Posterior vena cava (tissue), 2 donors: ENCODE measurements at regions not wholly inside any gene's neighbourhood (a gene's known extent, or its start where the extent isn't known, plus 50 kb on each side); places are given as distances from the start of the nearest gene placed in this dataset.

ENCODE experiments used
- DNase-seq: peaks from one replicate; pipeline ENCODE4 v3.0.0-alpha.2; 2020; ENCODE audit warnings: low spot score
- intact Hi-C, 2 donors: fragments of 100-400 bp; cut with DNase I; formaldehyde crosslinking; loops; one replicate each; pipeline versions ENCODE4 v1.14.1 to v1.14.2; 2022 to 2023
- donor health status: DM: yes; HTN: yes; CAD: no.
- donor health status: DM: yes; HTN: yes; CAD: no.

DNA sequence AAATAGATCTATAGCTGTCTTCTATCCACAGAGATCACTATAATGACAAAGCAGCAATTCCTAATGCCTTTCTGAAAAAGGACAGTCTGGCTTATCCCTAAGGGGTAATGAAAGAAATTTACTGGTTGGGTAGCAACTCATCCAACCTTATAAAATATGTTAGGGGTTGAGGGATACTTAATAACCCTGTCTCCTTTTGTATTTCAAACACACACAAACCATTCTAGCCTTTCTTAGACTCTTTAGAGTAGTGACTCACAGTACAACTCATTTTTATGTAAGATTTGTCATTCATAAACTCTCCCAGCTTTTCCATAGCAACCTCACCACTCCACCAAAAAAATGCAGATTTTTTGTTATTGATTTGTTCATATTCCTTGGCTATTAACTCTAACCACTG is 167.9 kb downstream of the FSCB start:
- intact Hi-C loops = no loop called here
- DNase-seq = no peak

DNA sequence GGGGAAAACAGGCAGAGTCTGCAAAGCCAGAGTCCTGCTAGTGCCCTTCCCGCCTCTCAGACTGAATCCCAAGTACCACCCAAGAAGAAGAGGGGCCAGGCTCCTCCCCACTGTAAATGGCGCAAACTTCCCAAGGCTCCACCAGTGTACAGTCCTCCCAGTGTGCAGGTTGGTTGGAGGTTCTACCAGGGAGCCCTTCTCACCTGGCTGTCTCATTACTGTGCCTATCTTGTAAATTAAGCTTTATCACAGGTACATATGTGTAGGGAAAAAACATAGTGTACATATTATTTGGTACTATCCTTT is 189.7 kb downstream of the FSCB start:
- intact Hi-C loops = no loop called here
- no peak for DNase-seq

DNA sequence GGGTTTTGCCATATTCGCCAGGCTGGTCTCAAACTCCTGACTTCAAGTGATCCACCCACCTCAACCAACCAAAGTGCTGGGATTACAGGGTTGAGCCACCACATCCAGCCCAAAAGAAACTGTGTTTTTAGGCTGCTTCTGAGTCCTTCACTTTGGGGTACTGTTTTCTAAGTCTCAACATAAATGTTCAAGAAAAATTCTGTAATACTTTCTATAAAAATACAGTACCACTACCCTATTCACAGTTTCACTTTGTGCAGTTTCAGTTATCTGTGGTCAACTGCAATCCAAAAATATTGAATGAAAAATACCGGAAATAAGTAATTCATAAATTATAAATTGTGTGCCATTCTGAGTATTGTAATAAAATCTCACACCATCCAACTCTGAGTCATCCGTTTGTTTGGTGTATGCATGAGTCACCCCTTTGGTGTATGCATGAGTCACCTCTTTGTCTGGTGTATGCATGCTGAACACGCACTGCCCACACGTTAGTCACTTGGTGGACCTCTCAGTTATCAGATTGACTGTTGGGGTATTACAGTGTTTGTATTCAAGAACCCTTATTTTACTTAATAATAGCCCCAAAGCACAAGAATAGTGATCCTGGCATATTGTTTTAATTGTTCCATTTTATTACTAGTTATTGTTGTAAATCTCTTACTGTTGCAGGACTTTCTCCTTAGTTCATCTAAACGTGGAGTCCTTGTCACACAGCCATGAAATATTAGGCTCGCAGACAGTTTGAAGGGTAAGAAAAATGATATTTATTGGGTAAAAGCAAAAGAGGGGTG is 190.2 kb downstream of the FSCB start:
- intact Hi-C loops = no loop called here
- DNase-seq = no peak

DNA sequence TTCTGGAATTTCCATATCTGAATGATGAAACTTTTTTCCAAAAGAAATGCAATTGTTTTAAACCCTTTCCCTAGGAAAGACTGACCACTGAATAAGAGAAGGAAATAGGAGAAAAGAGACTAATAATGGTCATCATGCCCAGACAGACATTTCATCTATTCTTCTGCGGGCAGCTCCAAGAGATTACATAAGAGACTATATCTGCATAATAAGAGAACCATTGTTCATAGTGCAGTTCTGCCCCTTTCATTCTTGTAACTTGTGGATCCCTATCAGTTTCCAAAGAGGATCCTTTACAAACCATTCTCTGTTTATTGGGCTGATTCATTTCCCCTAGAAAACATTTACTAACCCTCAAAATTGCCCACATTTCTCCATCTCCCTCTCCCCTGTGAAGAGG is 197.8 kb downstream of the FSCB start:
- intact Hi-C loops = no loop called here
- DNase-seq = no peak

DNA sequence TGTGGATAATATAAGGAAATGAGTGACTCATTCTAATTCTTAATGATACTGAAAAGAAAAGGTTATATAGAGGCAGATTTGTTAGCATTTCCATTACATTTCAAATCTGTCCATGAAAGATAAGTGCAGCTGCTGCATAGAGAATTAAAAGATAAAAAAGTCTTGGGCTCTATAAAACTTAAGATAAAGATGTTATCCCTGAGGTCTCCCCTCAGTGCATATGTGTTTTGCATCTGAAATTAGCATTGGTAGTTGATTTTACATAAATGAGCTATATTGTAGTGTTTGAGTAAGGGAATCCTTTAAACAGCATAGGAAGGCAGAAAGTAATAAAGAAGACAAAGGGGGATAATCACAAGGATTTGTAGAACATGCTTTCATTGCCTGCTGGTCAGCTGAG is 206.2 kb downstream of the FSCB start:
- intact Hi-C loops = no loop called here
- no peak for DNase-seq

DNA sequence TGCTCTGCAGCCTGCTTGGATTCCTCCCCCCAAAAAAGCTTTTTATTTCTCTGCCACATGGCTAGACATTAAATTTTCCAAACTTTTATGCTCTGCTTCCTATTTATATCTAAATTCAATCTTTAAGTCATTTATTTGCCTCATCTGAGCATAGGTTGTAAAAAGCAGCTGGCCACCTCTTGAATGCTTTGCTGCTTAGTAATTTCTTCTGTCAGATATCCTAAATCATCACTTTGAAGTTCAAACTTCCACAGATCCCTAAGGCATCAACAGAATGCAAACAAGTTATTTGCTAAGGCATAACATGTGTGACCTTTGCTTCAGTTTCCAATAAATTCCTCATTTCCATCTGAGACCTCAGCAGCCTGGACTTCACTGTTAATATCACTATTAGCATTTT is 209.6 kb downstream of the FSCB start:
- no peak for DNase-seq
- intact Hi-C loops = no loop called here

DNA sequence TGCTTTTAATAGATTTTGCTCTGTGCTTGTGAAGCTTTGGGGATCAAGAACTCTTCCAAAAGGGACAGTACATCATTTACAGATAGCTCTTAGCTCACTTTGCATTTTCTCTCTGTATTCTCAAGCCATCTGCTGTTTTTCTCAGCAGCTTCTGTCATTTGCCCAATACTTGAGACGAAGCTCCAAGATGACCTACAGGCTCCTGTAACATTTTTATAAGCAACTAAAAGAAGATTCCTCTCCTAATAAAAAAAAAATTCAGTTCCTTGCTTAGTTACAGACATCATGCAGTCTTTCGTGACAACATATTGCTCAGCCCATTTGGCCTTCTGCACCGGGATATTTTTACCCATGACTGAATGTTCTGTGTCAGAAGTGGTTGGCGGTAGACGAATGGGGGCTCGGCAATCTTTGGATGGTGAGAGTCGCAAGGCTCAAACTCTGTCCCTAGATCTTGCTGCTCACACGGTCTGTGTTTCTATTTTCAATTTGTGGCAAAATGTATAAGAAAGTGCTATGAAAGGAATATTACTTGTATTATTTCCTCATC is 215.6 kb downstream of the FSCB start:
- no peak for DNase-seq
- intact Hi-C loops = no loop called here

DNA sequence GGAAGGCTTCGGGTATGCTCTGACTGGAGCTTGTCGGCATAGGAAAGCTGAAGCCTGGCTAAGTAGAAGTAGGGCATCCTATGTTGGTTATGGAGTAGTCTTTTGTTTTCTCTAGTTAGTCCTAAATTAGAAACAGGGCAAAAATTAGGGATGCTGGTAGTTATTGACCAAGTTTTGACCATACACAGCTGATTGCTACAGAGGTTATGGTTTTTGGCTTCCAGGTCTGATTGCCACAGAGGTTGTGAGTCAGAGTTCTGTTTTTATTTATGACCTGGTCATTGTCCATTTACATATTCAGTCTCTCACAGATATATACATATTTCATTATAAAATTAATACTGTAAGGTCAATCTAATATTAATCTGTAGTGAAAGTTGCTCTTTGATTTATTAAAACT is 219.2 kb downstream of the FSCB start:
- intact Hi-C loops = no loop called here

DNA sequence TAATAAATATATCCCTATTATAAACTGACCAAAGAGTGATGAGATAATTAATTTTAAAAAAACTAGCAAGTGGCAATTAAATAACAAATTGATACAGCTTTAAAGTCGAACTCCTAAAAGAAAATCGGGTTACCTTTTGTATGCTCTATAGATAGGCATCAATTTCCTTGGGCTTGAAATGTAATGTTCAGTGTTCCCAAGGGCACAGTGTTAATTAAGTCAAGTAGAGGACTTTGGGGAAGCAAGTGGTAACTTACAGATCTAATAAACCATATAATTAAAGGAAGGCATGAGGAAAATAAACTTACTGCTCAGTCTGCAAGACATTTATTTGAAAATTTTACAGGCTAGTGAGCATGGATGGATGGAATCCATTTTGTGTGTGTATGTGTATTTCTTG is 220.9 kb downstream of the FSCB start:
- DNase-seq = no peak
- intact Hi-C loops = no loop called here

More for the DNA sequence above, 219.2 kb downstream of the FSCB start:
- DNase-seq = no peak

DNA sequence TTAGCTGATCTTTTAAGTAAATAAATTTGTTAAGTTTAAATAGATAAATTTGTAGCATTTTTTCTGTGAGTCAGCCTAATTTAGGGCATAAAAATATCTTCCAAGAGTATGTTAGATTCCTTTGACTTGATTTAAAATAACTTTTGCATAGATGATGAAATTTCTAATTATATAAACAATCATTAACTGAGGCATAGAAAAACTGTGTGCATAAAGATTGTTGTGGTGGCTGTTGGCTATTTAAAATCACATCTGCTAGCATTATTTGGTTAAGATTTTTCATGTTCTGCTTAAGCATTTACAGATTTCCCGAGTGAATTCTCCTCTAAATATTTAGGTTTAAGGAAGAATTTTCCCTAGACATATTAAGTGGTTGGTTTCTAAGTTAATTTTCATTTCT is 223.2 kb downstream of the FSCB start:
- intact Hi-C loops = no loop called here

DNA sequence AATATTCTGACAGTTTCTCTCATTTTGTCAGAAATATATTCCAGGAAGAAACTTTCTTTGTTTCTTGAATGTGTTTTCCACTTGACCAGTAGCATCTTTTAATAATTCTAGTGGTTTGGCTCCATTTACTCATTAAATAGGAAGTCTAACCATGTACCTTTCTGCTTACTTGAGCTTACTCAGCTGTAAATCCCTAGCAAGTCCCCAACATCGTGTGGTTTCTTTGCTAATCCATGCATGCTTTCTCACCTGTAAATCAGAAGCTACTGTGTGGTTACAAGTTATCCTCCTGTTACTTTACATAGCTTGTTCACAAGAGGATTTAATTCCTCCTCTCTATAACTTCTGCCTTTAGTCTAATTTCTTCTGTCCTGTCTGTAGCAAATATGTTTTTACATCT is 227.7 kb downstream of the FSCB start:
- intact Hi-C loops = no loop called here
- no peak for DNase-seq

More for the DNA sequence above, 223.2 kb downstream of the FSCB start:
- no peak for DNase-seq

DNA sequence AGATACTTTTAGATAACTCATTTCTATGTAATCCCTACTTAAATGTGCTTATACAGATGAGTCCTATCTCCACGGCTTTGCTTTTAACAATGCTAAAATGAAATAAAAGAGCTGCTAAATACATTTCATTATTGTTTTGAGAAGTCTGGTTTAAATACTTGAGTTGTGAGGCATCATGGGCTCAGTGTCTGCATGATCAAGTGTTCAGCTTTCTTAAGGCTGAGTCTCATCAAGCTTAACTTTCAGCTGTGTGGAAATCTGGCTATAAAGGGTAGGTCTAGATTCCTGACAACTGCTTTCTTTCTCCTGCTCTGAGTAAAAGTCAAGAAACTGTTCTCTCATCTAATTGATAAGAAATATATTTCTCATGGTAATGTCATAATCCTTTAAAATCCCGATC is 235.4 kb downstream of the FSCB start:
- no peak for DNase-seq
- intact Hi-C loops = no loop called here

DNA sequence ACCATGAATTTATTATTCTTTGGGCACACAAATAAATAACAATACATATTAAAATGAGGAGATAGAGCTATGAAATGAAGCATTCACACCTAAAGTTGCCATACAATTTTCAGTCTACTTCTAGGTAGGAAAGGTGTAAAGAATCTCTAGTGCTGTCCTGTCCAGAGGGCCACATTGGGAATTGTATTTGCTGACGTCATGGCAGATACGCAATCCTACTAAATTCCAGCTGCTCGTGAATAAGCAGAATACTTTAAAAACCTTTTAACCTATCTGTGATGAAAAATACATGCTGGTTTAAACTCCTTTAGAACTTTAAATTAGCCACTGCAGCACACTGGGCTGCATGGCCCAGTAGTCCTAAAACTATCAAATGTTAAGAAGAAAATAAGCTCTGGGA is 236.1 kb downstream of the FSCB start:
- intact Hi-C loops = no loop called here

DNA sequence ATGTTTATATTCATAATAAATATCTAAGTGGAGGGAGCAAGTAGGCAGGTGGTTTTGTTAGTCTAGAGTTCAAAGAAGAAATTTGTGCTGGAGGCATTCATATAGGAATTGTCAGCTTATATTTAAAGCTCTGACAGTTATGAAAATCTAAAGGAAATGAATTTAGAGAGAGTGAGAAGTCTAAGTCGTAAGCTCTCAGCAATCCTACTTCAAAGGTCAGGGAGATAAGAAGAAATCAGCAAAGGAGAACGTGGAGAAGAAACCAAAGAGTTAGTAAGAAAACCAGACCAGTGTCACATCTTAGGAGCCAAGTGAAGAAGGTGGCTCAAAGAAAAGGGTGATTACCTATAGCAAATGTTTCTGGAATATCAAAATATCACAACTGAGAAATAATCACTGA is 241.8 kb downstream of the FSCB start:
- intact Hi-C loops = no loop called here
- no peak for DNase-seq

More for the DNA sequence above, 236.1 kb downstream of the FSCB start:
- no peak for DNase-seq

DNA sequence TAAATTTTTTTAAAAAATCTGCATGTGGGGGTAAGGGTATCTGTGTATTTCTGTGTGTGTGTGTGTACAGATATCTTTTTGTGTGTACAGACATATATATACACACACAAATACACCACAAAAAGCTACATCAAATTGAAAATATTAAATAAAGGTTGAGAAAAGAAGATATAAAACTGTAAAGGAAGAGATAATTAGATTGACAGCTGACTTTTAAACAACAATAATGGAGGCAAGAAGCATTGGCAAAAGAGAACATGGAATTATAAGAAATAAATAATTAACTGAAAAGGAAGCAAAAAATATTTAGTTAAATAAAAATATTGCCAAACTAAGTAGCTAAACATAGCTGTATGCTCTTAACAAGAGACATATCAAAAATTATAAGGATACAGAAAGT is 291.4 kb downstream of the FSCB start:
- DNase-seq = no peak
- intact Hi-C loops = no loop called here

DNA sequence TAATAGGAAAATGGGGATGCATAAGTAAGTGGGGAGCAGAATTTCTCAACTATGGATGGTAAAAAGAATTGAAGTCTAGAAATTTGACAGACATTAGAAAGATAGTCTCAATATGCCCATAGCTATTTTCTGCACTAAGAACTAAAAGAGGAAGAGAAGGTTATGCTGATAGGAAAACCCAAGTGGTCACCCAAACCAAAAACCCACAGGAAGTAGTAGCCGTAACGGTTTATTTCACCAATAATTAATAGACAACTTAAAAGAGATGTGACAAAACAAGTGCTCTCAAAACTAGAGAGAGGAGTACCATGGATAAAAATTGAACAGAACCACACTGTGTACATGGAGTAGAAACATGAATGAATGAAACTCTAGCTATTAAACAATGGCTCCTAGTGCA is 295.4 kb downstream of the FSCB start:
- intact Hi-C loops = no loop called here
- DNase-seq = no peak

DNA sequence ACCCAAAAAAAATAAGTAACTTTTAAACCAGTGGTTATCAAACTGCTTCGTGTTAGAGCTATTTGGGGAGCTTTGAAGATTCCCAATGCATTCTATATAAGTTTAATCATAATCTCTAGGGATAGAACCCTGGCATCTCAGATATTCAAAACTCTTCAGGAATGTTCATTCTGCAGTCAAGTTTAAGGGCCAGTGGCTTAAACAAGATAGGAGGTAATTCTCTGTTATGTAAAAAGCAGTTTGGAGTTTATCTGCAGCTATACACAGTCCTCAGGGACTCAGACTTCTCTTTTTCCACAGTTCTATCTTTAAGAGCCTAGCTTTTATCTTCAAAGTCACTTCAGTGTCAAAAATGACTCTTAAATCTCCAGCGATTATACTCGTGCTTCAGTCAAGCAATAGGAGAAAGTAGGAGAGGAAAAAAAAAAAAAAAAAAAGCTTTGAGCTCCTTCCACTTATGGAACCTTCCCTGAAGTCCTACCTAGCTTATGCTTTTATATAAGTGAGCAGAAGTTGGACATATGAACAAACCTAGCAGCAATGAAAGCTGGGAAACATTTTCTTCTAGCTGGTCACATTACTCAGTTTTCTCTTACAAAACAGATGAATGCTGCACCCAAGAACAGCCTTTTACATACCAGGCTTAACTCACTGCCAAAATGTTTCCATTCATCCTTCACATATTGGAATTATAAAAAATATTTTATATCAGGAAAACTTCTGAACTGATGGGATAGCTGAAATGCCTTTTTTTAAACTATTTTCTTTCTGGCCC is 302.8 kb downstream of the FSCB start:
- intact Hi-C loops = no loop called here
- no peak for DNase-seq

DNA sequence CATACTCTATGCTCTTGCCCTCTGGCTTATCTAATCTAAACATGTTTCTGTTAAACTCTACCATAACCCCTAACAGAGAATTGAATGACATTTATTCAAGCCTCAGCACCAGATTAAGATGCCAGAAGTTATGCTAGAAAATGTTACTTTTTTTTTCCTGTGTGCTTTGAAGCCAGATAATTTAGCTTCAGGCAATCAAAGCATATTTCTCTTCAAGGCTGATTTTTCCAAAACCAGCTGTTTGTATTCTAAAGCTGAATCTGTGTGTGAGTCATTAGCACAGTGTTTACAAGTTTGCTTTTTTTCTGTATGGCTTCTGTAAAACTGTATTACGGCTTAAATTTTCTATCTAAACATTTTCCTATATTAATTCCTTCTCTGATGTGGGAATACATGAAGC is 326.1 kb downstream of the FSCB start:
- intact Hi-C loops = no loop called here
- DNase-seq = no peak

DNA sequence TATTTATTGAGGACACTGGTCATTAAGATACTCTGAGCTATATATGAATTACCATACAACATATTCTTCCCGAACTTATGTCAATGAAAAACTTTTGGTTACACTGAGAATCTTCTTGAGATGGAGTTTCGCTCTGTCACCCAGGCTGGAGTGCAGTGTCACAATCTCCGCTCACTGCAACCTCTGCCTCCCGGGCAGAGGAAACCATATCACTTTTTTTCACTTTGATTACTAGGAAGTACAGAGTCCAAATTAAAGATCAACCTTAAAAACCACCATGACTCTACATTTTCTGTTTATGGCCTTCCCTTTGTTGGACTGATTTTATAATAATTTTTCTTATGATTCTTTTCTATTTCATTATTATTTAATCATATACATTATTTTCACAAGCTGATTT is 336.5 kb downstream of the FSCB start:
- DNase-seq = no peak
- intact Hi-C loops = no loop called here

DNA sequence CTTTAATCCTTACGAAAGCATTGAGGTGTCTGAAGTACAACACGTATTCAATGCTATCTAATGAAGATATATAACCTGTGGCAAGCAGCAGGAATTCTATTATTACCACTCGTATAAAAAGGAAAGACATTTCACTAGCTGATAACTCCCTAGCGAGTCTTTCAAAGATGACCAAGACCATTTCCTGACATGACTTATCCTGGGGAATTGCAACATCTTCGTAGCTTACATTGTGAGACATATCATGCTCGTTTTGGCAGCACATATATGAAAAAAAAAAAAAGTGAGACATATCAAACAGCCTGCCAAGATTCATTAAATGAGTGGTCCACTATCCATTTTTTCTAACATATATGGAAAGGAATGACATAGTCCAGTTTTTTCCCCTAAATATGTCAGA is 337.0 kb downstream of the FSCB start:
- intact Hi-C loops = no loop called here
- no peak for DNase-seq

DNA sequence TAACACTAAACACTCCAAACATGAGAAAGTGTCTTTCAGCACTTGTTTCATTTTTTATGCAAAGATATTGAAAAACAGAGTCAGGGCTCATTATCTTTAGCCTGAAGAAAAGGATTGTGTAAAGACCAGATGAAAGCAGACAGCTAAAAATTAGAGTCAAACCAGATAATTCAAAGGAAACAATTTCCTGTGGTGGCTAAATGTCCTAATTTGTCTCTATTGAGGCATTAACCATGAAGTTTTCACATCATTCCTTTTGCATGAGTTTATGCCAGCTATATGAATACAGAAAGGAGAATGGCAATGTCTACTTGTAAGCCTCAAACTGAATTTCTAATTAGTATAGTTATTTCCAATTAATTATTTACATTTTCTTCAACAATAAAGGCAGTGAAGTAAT is 338.5 kb downstream of the FSCB start:
- intact Hi-C loops = no loop called here
- no peak for DNase-seq
